IMR-90 (cell line): ENCODE measurements at regions not wholly inside any gene's neighbourhood (a gene's known extent, or its start where the extent isn't known, plus 50 kb on each side); places are given as distances from the start of the nearest gene placed in this dataset.

ENCODE experiments used
- ATAC-seq: fragments of 200-7000 bp; cut with Tn5 transposase; 2 replicates; pipeline ENCODE4 v1.9.1; 2020; ENCODE audit warnings: low read depth, mild to moderate bottlenecking, moderate library complexity
- BruUV-seq: library from RNA; stranded (reverse); fragments of 400-500 nt; replicated peaks from 2 replicates; lab custom pipeline; 2021; lab: Mats Ljungman, UMichigan
- CTCF ChIA-PET: fragments of 300-600 bp; formaldehyde crosslinking; extraction: SDS; loops from one replicate; lab custom pipeline; 2021; ENCODE audit warnings: antibody characterized with exemption; lab: Yijun Ruan, JAX
- POLR2A ChIA-PET: fragments of 300-600 bp; sonication (Branson Sonifier 250); formaldehyde crosslinking; loops from one replicate; lab custom pipeline; 2022; ENCODE audit warnings: antibody characterized with exemption; ENCODE audit not compliant: unreplicated experiment; lab: Charles Lee
- DNase-seq: peaks from one replicate; pipeline ENCODE4 v3.0.0; 2013
- H2AFZ ChIP-seq: replicated peaks from 2 replicates; pipeline ENCODE3; 2013; ENCODE audit warnings: low read length, mild to moderate bottlenecking; ENCODE audit not compliant: poor library complexity
- H2AK5ac ChIP-seq: 2 replicates; pipeline ENCODE4 v1.6.1; 2013; ENCODE audit warnings: low read depth, low read length, inconsistent platforms
- H2AK9ac ChIP-seq: replicated peaks from 2 replicates; pipeline ENCODE3; 2013; ENCODE audit warnings: mild to moderate bottlenecking, low read depth, low read length, moderate library complexity; ENCODE audit not compliant: poor library complexity
- H2BK120ac ChIP-seq: 2 replicates; pipeline ENCODE4 v1.6.1; 2013; ENCODE audit warnings: low read depth, low read length, inconsistent platforms
- H2BK15ac ChIP-seq: 3 replicates; pipeline ENCODE4 v1.6.1; 2013; ENCODE audit warnings: low read depth, low read length, inconsistent platforms
- H2BK20ac ChIP-seq: 2 replicates; pipeline ENCODE4 v1.6.1; 2013; ENCODE audit warnings: low read depth, mild to moderate bottlenecking, inconsistent platforms, low read length, moderate library complexity
- H2BK5ac ChIP-seq: 2 replicates; pipeline ENCODE4 v1.6.1; 2013; ENCODE audit warnings: mild to moderate bottlenecking, low read depth, low read length, inconsistent platforms; ENCODE audit not compliant: poor library complexity, severe bottlenecking
- H3K14ac ChIP-seq: replicated peaks from 2 replicates; pipeline ENCODE4 v1.6.1; 2013; ENCODE audit warnings: low read depth, low read length, inconsistent platforms
- H3K18ac ChIP-seq: 2 replicates; pipeline ENCODE4 v1.6.1; 2013; ENCODE audit warnings: low read depth, low read length, control low read depth
- H3K23ac ChIP-seq: 2 replicates; pipeline ENCODE4 v1.6.1; 2013; ENCODE audit warnings: low read depth, low read length, inconsistent platforms
- H3K27ac ChIP-seq: 2 replicates; pipeline ENCODE4 v1.5.1; 2013; ENCODE audit warnings: mild to moderate bottlenecking, control low read depth, low read length; ENCODE audit not compliant: insufficient read depth
- H3K27me3 ChIP-seq: 2 replicates; pipeline ENCODE4 v1.6.1; 2013; ENCODE audit warnings: low read length; ENCODE audit not compliant: control insufficient read depth, insufficient read depth
- H3K36me3 ChIP-seq: 2 replicates; pipeline ENCODE4 v1.6.1; 2013; ENCODE audit warnings: low read length, mixed read lengths; ENCODE audit not compliant: control insufficient read depth, insufficient read depth
- H3K4ac ChIP-seq: 2 replicates; pipeline ENCODE4 v1.6.1; 2013; ENCODE audit warnings: low read depth, low read length, inconsistent platforms
- H3K4me1 ChIP-seq: 2 replicates; pipeline ENCODE4 v1.6.1; 2013; ENCODE audit warnings: low read length, mixed read lengths; ENCODE audit not compliant: control insufficient read depth, insufficient read depth
- H3K4me2 ChIP-seq: 2 replicates; pipeline ENCODE4 v1.6.1; 2013; ENCODE audit warnings: low read depth, mild to moderate bottlenecking, control low read depth, low read length, moderate library complexity
- H3K4me3 ChIP-seq: 2 replicates; pipeline ENCODE4 v1.5.1; 2013; ENCODE audit warnings: low read depth, mild to moderate bottlenecking, control low read depth, low read length, moderate library complexity; ENCODE audit not compliant: insufficient read depth
- H3K56ac ChIP-seq: 2 replicates; pipeline ENCODE4 v1.6.1; 2013; ENCODE audit warnings: low read length, inconsistent platforms; ENCODE audit not compliant: insufficient read depth; ENCODE audit errors: extremely low read depth
- H3K79me1 ChIP-seq, 2 experiments: 2 replicates each; pipeline ENCODE4 v1.6.1; 2013; ENCODE audit warnings: low read length in 2 of 2, inconsistent platforms in 1 of 2, low read depth in 1 of 2
- H3K9ac ChIP-seq: 2 replicates; pipeline ENCODE4 v1.6.1; 2013; ENCODE audit warnings: low read depth, low read length, control low read depth
- H3K9me1 ChIP-seq: 2 replicates; pipeline ENCODE4 v1.6.1; 2013; ENCODE audit warnings: low read length, inconsistent platforms; ENCODE audit not compliant: insufficient read depth
- H3K9me3 ChIP-seq: 2 replicates; pipeline ENCODE4 v1.6.1; 2013; ENCODE audit warnings: low read length; ENCODE audit not compliant: control insufficient read depth, insufficient read depth
- H4K20me1 ChIP-seq: 2 replicates; pipeline ENCODE4 v1.6.1; 2013; ENCODE audit warnings: low read length, inconsistent platforms; ENCODE audit not compliant: insufficient read depth
- H4K5ac ChIP-seq: 2 replicates; pipeline ENCODE4 v1.6.1; 2013; ENCODE audit warnings: mild to moderate bottlenecking, low read depth, low read length, control low read depth
- H4K8ac ChIP-seq, 2 experiments: 2 replicates each; pipeline ENCODE4 v1.6.1; 2013; ENCODE audit warnings: low read depth in 2 of 2, low read length in 2 of 2, control low read depth in 1 of 2, inconsistent platforms in 1 of 2
- H4K91ac ChIP-seq: 2 replicates; pipeline ENCODE4 v1.6.1; 2013; ENCODE audit warnings: low read depth, low read length, inconsistent platforms; ENCODE audit not compliant: insufficient read depth
- CHD1 ChIP-seq: IDR thresholded peaks from 2 replicates; pipeline ENCODE4 v1.6.1; 2012; ENCODE audit warnings: low read depth, low read length, improper control_type of control experiment
- CTCF ChIP-seq: conservative IDR thresholded peaks from 2 replicates; pipeline ENCODE4 v1.5.1; 2012; ENCODE audit warnings: mild to moderate bottlenecking, low read depth, low read length, improper control_type of control experiment
- MAFK ChIP-seq: IDR thresholded peaks from 2 replicates; pipeline ENCODE4 v1.6.1; 2012; ENCODE audit warnings: low read depth, low read length, improper control_type of control experiment
- MAZ ChIP-seq: IDR thresholded peaks from 2 replicates; pipeline ENCODE4 v1.6.1; 2012; ENCODE audit warnings: low read depth, mild to moderate bottlenecking, low read length, improper control_type of control experiment, moderate library complexity, borderline replicate concordance
- MXI1 ChIP-seq: IDR thresholded peaks from 2 replicates; pipeline ENCODE4 v1.6.1; 2012; ENCODE audit warnings: low read depth, mild to moderate bottlenecking, low read length, moderate library complexity, borderline replicate concordance
- NFE2L2 ChIP-seq: fragments of 150-350 bp; IDR thresholded peaks from 2 replicates; pipeline ENCODE4 v1.6.1; 2016; ENCODE audit warnings: low read depth, mild to moderate bottlenecking, low read length
- POLR2A ChIP-seq: IDR thresholded peaks from 2 replicates; pipeline ENCODE4 v1.6.1; 2012; ENCODE audit warnings: mild to moderate bottlenecking, low read depth, low read length
- RAD21 ChIP-seq: IDR thresholded peaks from 2 replicates; pipeline ENCODE4 v1.6.1; 2012; ENCODE audit warnings: low read length, improper control_type of control experiment
- RFX5 ChIP-seq: IDR thresholded peaks from 2 replicates; pipeline ENCODE4 v1.8.0; 2012; ENCODE audit warnings: low read depth, mild to moderate bottlenecking, low read length, moderate library complexity
- SMC3 ChIP-seq: fragments of 150-350 bp; IDR thresholded peaks from 2 replicates; pipeline ENCODE4 v1.6.1; 2016; ENCODE audit warnings: low read depth, mild to moderate bottlenecking, antibody characterized with exemption, low read length, moderate library complexity
- WGBS, 2 experiments: methylation state at CpG; one replicate each; pipeline versions ENCODE4 v1.1.5 to v1.1.7; 2013; ENCODE audit warnings: missing lambda C conversion rate in 2 of 2; ENCODE audit not compliant: insufficient read length in 1 of 2; ENCODE audit errors: extremely low coverage in 2 of 2; 5-methylcytosine and 5-hydroxymethylcytosine counted together
- dilution Hi-C: fragments of 300-500 bp; cut with HindIII; formaldehyde crosslinking; loops from one replicate; pipeline ENCODE4 v1.14.3; 2018; ENCODE audit warnings: low sequenced_read_pairs; ENCODE audit not compliant: unreplicated experiment
- in situ Hi-C: fragments of 300-500 bp; cut with MboI; formaldehyde crosslinking; loops from 3 replicates; pipeline ENCODE4 v1.14.3; 2019; ENCODE audit warnings: low sequenced_read_pairs, inconsistent platforms, mixed read lengths
- intact Hi-C: fragments of 100-400 bp; cut with micrococcal nuclease; formaldehyde crosslinking; loops from 2 replicates; pipeline ENCODE4 v1.10.0; 2022
- TF ChIP-seq, protein P1 (sequence below): fragments of 150-350 bp; IDR thresholded peaks from 2 replicates; pipeline ENCODE4 v1.6.1; 2016; ENCODE audit warnings: low read depth, mild to moderate bottlenecking, low read length, moderate library complexity, borderline replicate concordance
- TF ChIP-seq, protein P2 (sequence below): fragments of 150-350 bp; IDR thresholded peaks from 2 replicates; pipeline ENCODE4 v1.6.1; 2017; ENCODE audit warnings: mild to moderate bottlenecking, antibody characterized with exemption, low read length, low read depth

GRCh38 chr4:24188459-24188858 lies 298.6 kb upstream of the PPARGC1A start:
- DNase-seq = no peak
- BruUV-seq = no TSS peak
- no peak overlapping the region for H3K9ac ChIP-seq
- no peak overlapping the region for H2BK20ac ChIP-seq
- no peaks in the 10 kb centered on the region for H3K79me1 ChIP-seq
- H3K14ac ChIP-seq = no peak overlapping the region
- no peak overlapping the region for H3K4me2 ChIP-seq
- WGBS, 2 experiments = no CpG with 5 or more reads among the region's 1 CpG
- no peak overlapping the region for H3K23ac ChIP-seq
- no peaks in the 10 kb centered on the region for H3K9me1 ChIP-seq
- no peak overlapping the region for H3K56ac ChIP-seq
- no peaks in the 10 kb centered on the region for H3K36me3 ChIP-seq
- H2BK120ac ChIP-seq = no peak overlapping the region
- no peak overlapping the region for H2AFZ ChIP-seq
- H2AK9ac ChIP-seq = no peak overlapping the region
- in situ Hi-C loops (no loop called here), dilution Hi-C loops (no loop called here), intact Hi-C loops (no loop called here)
- no peak overlapping the region for H3K27ac ChIP-seq
- ChIA-PET POLR2A (no interaction called here), CTCF (no interaction called here)
- H2BK15ac ChIP-seq = no peak overlapping the region
- H3K4me1 ChIP-seq = no peaks in the 10 kb centered on the region
- H3K4ac ChIP-seq = no peak overlapping the region
- H3K18ac ChIP-seq = no peak overlapping the region
- H4K8ac ChIP-seq = no peak overlapping the region
- no peaks in the 10 kb centered on the region for H3K9me3 ChIP-seq
- H3K4me3 ChIP-seq = no peak overlapping the region
- no peak overlapping the region for H4K5ac ChIP-seq
- H2BK5ac ChIP-seq = no peak overlapping the region
- TF ChIP-seq MXI1 (no peak), MAFK (no peak), SMC3 (no peak), CTCF (no peak), MAZ (no peak), NFE2L2 (no peak), RAD21 (no peak), CHD1 (no peak), POLR2A (no peak), RFX5 (no peak)
- TF ChIP-seq, protein P1, sequence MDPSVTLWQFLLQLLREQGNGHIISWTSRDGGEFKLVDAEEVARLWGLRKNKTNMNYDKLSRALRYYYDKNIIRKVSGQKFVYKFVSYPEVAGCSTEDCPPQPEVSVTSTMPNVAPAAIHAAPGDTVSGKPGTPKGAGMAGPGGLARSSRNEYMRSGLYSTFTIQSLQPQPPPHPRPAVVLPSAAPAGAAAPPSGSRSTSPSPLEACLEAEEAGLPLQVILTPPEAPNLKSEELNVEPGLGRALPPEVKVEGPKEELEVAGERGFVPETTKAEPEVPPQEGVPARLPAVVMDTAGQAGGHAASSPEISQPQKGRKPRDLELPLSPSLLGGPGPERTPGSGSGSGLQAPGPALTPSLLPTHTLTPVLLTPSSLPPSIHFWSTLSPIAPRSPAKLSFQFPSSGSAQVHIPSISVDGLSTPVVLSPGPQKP = no peak
- TF ChIP-seq, protein P2, sequence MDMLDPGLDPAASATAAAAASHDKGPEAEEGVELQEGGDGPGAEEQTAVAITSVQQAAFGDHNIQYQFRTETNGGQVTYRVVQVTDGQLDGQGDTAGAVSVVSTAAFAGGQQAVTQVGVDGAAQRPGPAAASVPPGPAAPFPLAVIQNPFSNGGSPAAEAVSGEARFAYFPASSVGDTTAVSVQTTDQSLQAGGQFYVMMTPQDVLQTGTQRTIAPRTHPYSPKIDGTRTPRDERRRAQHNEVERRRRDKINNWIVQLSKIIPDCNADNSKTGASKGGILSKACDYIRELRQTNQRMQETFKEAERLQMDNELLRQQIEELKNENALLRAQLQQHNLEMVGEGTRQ = no peak
- H2AK5ac ChIP-seq = no peak overlapping the region
- no peak overlapping the region for H4K91ac ChIP-seq
- H3K27me3 ChIP-seq = peaks cover 9% of the 10 kb centered on the region
- no peak for ATAC-seq
- no peaks in the 10 kb centered on the region for H4K20me1 ChIP-seq
